Lung (tissue), 11 donors: ENCODE measurements at regions not wholly inside any gene's neighbourhood (a gene's known extent, or its start where the extent isn't known, plus 50 kb on each side); places are given as distances from the start of the nearest gene placed in this dataset.

Experiments used
- ATAC-seq: fragments of 200-7000 bp; cut with Tn5 transposase; one replicate; pipeline ENCODE4 v1.9.1; 2020; ENCODE audit warnings: moderate number of reproducible peaks; ENCODE audit not compliant: insufficient read depth, low FRiP score
- DNase-seq, 3 donors: peaks; one replicate each; pipeline ENCODE4 v3.0.0-alpha.2; 2013 to 2017
- H3K27ac ChIP-seq, 2 donors: one replicate each; pipeline ENCODE4 v1.5.1; 2013; ENCODE audit warnings: mild to moderate bottlenecking in 2 of 2, moderate library complexity in 2 of 2, control low read depth in 1 of 2, inconsistent platforms in 1 of 2, low read depth in 1 of 2, low read length in 1 of 2
- H3K27me3 ChIP-seq, 3 donors: one replicate each; pipeline ENCODE4 v1.5.1; 2013; ENCODE audit warnings: low read length in 2 of 3; ENCODE audit not compliant: control insufficient read depth in 3 of 3, insufficient read depth in 3 of 3
- H3K36me3 ChIP-seq, 4 donors: one replicate each; pipeline ENCODE4 v1.5.1; 2013; ENCODE audit warnings: low read length in 4 of 4, mild to moderate bottlenecking in 1 of 4, moderate library complexity in 1 of 4; ENCODE audit not compliant: control insufficient read depth in 4 of 4, insufficient read depth in 4 of 4
- H3K4me1 ChIP-seq, 5 donors: one replicate each; pipeline ENCODE4 v1.5.1; 2013; ENCODE audit warnings: low read length in 5 of 5, mild to moderate bottlenecking in 2 of 5, moderate library complexity in 1 of 5; ENCODE audit not compliant: control insufficient read depth in 5 of 5, insufficient read depth in 5 of 5
- H3K4me3 ChIP-seq: one replicate; pipeline ENCODE4 v1.5.1; 2013; ENCODE audit warnings: mild to moderate bottlenecking, control low read depth, moderate library complexity
- H3K9ac ChIP-seq, 2 donors: one replicate each; pipeline ENCODE4 v1.5.1; 2013; ENCODE audit warnings: low read length in 2 of 2, control low read depth in 1 of 2; ENCODE audit not compliant: insufficient read depth in 1 of 2
- H3K9me3 ChIP-seq, 4 donors: one replicate each; pipeline ENCODE4 v1.5.1; 2013; ENCODE audit warnings: low read length in 3 of 4, mild to moderate bottlenecking in 1 of 4, moderate library complexity in 1 of 4; ENCODE audit not compliant: control insufficient read depth in 4 of 4, insufficient read depth in 3 of 4
- WGBS, 2 donors: extraction: QIAGEN DNeasy Blood & Tissue Kit; methylation state at CpG; one replicate each; pipeline ENCODE4 v1.1.7; 2013; 5-methylcytosine and 5-hydroxymethylcytosine counted together
- TF ChIP-seq, protein P1 (sequence below): IDR thresholded peaks from 2 replicates; pipeline ENCODE4 v1.5.1; 2012; ENCODE audit warnings: mild to moderate bottlenecking; ENCODE audit errors: control extremely low read depth, extremely low read depth
- donor health status: control.
- donor health status: control.
- donor health status: Bipolar disorder and iron deficiency.
- donor health status: healthy.
- donor health status: DM: yes; HTN: yes; CAD: no.

DNA sequence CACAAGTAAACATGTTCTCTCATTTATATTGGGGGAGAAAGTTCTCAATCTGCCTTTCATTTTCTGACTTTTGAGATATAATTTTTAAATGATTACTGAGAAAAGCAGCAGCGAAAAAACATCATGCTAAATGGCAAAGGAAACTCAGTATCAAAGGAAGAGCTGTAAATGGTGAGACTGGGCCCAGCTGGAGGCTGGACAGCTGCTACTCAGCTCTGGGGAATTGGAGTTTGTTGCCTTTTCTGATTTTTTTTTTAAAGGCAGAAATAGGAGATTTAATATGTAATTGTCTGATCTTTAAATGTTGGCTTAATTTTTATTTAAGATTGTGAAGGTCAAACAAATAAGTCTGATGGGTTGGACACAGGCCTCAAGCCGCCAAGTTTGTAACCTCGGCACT is 137.1 kb upstream of the TACR1 start:
- H3K27ac ChIP-seq, result no peak overlapping the region
- no peaks in the 10 kb centered on the region for H3K27me3 ChIP-seq
- no peak overlapping the region for H3K4me3 ChIP-seq
- DNase-seq, result peak in 2 of 3 donors; percentile 47 to 59
- WGBS, 2 donors, result 77 to 84% methylated on average over 3 of the region's 3 CpGs
- H3K36me3 ChIP-seq, result no peaks in the 10 kb centered on the region
- peaks cover 0 to 28% (median 12%) of the 10 kb centered on the region in 5 donors for H3K4me1 ChIP-seq
- no peaks in the 10 kb centered on the region for H3K9me3 ChIP-seq
- no peak overlapping the region for H3K9ac ChIP-seq
- no peak for ATAC-seq
- TF ChIP-seq, protein P1, sequence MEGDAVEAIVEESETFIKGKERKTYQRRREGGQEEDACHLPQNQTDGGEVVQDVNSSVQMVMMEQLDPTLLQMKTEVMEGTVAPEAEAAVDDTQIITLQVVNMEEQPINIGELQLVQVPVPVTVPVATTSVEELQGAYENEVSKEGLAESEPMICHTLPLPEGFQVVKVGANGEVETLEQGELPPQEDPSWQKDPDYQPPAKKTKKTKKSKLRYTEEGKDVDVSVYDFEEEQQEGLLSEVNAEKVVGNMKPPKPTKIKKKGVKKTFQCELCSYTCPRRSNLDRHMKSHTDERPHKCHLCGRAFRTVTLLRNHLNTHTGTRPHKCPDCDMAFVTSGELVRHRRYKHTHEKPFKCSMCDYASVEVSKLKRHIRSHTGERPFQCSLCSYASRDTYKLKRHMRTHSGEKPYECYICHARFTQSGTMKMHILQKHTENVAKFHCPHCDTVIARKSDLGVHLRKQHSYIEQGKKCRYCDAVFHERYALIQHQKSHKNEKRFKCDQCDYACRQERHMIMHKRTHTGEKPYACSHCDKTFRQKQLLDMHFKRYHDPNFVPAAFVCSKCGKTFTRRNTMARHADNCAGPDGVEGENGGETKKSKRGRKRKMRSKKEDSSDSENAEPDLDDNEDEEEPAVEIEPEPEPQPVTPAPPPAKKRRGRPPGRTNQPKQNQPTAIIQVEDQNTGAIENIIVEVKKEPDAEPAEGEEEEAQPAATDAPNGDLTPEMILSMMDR, result no peak

DNA sequence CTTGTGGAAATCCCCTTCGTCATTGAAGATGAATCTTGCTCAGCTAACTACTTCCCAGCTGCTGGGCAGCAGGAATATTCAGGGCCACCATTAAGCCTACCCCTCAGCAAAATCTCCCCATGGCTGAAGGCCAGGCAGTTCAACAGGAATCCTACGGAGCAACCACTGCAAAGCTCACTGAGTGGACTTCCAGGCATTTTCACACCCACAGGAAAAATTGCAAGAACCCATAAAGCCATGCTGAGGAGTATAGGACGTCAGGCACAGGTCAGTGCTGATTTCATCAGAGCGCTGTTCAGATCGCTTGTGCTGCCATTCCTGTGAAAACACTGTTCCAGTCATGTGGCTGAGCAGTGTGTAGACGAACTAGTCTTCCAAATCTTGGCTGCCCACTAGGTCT is 134.8 kb upstream of the TACR1 start:
- H3K27me3 ChIP-seq, result no peaks in the 10 kb centered on the region
- H3K36me3 ChIP-seq, result no peaks in the 10 kb centered on the region
- H3K27ac ChIP-seq, result no peak overlapping the region
- H3K4me1 ChIP-seq, result peaks cover 0 to 24% (median 12%) of the 10 kb centered on the region in 5 donors
- TF ChIP-seq, protein P1, result no peak
- DNase-seq (no peak), ATAC-seq (no peak)
- H3K9ac ChIP-seq, result no peak overlapping the region
- WGBS, 2 donors, result 80 to 92% methylated on average over 6 of the region's 6 CpGs
- no peak overlapping the region for H3K4me3 ChIP-seq
- no peaks in the 10 kb centered on the region for H3K9me3 ChIP-seq

DNA sequence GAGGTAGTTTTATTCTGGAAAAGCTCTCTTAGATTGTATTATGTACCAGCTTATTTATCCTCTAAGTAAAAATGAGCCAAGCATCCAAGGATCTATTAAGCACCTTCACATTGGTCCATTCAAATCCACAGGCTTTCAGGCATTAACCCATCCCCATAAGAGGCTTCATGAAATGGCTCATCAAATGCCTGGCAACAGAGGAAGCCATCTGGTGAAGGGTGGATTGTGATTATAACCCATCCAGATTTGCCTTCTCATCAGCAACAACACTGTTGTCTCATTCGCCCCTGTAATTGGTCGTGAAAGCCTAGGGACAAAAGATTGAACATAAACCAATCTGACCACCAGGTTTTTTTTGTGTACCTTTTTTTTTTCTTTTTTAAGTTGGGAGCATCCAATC is 134.3 kb upstream of the TACR1 start:
- Histone ChIP-seq H3K4me1 (peaks cover 0 to 24% (median 12%) of the 10 kb centered on the region in 5 donors), H3K4me3 (no peak overlapping the region), H3K9ac (no peak overlapping the region), H3K27me3 (no peaks in the 10 kb centered on the region), H3K9me3 (no peaks in the 10 kb centered on the region), H3K36me3 (no peaks in the 10 kb centered on the region), H3K27ac (no peak overlapping the region)
- DNase-seq, result no peak
- no peak for ATAC-seq
- TF ChIP-seq, protein P1, result no peak
- 94 to 95% methylated on average over 2 of the region's 2 CpGs for WGBS, 2 donors

DNA sequence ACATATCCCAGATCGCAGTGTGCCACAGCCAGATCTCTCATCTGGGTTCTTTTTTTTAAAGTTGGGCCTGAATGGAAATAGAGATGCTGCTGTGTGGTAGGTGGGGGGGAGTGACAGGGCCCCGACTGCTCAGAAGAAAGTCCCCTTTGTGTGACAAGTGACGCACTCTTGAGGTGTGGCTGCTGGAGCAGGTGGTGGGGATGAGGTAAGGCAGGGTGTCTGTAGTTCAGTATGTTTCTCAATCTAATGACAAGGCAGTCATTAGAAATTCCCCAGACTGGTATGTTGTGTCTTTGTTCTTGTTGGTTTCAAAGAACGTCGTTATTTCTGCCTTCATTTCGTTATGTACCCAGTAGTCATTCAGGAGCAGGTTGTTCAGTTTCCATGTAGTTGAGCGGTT is 128.8 kb upstream of the TACR1 start:
- 90 to 92% methylated on average over 6 to 7 of the region's 7 CpGs for WGBS, 2 donors

More for the DNA sequence above, 128.8 kb upstream of the TACR1 start:
- H3K27me3 ChIP-seq, result no peaks in the 10 kb centered on the region
- H3K4me1 ChIP-seq, result peaks cover 0 to 15% (median 2%) of the 10 kb centered on the region in 5 donors
- no peak overlapping the region for H3K27ac ChIP-seq
- TF ChIP-seq, protein P1, result no peak
- no peak overlapping the region for H3K9ac ChIP-seq
- ATAC-seq (no peak), DNase-seq (no peak)
- no peak overlapping the region for H3K4me3 ChIP-seq
- H3K9me3 ChIP-seq, result peaks cover 0 to 2% (median 0%) of the 10 kb centered on the region in 4 donors
- H3K36me3 ChIP-seq, result no peaks in the 10 kb centered on the region
